ENCODE measurements at regions not wholly inside any gene's neighbourhood (a gene's known extent, or its start where the extent isn't known, plus 50 kb on each side); places are given as distances from the start of the nearest gene placed in this dataset.

DNA sequence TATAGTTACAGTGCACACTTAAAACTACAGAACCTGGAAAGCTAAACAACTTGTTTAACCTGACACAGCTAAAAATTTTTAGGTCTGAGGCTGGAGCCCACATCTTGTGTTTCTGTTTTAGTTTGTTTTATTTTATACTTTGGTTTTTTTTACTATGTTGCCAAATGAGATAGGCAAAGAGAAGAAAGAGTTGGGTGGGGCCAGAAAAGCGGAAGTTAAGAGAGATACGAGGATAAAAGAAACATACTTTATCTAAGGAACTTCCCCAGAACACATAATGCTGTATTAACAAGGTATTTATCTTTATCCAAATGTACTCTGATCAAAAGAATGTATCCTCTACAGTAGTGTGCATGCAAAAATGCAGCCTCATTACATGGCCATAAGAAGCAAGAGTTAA lies 1145.7 kb downstream of the EPHA3 start:
- DNase-seq = no peak

- no peak for DNase-seq
These were observed 1154.3 kb downstream of the EPHA3 start for GRCh38 chr3:90261481-90262433.
